HG03045 (cell line): ENCODE measurements at regions not wholly inside any gene's neighbourhood (a gene's known extent, or its start where the extent isn't known, plus 50 kb on each side); places are given as distances from the start of the nearest gene placed in this dataset.
"Not testable (repeated sequence)": the region's sequence is repeated elsewhere in the genome, so short reads cannot be mapped to it uniquely, and the experiment has no call there.

Experiments
- ATAC-seq: cut with Tn5 transposase; IDR thresholded peaks from one replicate; pipeline ENCODE4 v1.9.1; 2021; ENCODE audit warnings: mild to moderate bottlenecking, moderate library complexity; ENCODE audit not compliant: unreplicated experiment

DNA sequence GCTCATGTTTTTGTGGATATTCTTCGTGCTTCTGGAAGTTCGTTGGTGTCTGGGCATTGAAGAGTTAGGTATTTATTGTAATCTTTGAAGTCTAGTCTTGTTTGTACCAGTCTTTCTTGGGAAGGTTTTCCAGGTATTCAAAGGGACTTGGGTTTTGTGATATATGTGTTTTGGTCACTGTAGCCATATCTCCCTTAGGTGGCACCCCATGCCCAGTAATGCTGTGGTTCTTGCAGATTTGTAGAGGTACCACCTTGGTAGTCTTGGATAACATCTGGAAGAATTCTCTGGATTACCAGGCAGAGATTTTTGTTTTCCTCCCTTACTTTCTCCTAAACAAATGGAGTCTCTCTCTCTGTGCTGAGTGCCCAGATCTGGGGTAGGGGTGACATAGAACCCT, 184.1 kb downstream of the TEX13C start:
- no peak for ATAC-seq

GRCh38 chrX:125505207-125505606, 185.5 kb downstream of the TEX13C start:
- ATAC-seq = no peak

- no peak for ATAC-seq
These were observed 187.4 kb downstream of the TEX13C start for GRCh38 chrX:125507119-125507518.

DNA sequence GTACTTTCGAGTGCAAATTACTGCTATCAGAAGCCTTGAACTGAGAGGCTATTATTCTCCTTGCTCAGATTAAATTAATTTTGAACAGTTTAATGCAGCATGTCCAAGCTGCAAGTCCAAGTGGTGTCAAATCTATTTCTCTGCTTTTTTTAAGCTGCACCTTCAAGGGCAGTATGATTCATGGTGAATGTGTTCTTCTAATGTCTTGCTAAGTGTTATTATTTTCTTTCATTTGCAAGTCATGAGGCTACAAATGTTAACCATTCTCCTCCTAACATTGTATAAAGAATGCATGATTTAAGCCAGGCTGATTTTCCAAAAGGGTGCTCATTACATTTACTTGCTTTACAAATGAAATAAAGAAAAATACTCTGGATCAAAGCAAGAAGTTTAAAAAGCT, 200.4 kb downstream of the TEX13C start:
- ATAC-seq = no peak

- no peak for ATAC-seq
These were observed 203.1 kb downstream of the TEX13C start for GRCh38 chrX:125522752-125523151.

DNA sequence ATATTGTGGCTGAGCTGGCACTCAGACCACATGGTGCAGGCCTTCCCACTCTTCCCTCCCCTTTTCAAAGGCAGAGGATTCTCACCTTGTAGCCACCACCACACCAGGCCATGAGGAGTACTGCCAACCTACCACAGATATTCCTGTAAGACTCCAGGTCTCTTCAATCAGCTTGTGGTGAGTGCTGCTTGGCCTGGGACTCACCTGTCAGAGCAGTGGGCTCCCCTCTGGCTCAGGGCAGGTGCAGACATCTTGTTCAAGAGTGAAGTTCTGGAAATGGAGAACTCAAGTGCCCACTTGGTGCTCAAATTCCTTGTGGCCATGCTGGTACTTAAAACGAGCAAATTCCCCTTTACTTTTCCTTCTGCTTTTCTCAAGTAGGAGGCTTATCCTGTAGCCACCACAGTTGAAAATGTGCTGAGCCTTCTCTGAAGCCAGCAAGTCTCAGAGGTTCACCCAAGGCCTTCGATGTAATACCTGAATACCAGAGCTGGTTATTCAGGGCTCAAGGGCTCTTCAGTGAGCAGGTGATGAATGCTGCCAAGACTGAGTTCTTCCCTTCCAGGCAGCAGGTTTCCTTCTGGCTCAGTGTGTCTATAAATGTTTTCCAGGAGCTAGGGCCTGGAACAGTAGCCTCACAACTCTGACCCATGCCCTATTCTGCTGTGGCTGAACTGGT, 212.9 kb downstream of the TEX13C start:
- ATAC-seq = no peak

DNA sequence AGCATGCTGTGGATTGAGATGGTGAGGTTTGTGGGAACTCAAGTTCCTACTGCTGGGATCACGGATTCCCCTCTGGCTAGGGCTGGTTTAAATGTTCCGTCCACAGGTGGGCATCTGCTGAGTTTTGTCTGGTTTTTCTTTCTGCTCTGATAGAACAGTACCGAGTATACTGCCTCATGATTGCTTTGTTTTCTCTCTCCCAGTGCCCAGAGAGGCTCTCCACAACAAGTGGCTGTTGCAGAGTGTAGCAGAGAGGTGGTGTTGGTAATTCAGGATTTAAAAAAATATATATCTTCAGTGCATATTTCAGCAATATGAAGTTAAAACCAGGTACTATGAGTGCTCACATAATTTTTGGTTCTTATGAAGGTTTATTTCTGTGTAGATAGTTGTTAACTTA, 213.7 kb downstream of the TEX13C start:
- no peak for ATAC-seq

DNA sequence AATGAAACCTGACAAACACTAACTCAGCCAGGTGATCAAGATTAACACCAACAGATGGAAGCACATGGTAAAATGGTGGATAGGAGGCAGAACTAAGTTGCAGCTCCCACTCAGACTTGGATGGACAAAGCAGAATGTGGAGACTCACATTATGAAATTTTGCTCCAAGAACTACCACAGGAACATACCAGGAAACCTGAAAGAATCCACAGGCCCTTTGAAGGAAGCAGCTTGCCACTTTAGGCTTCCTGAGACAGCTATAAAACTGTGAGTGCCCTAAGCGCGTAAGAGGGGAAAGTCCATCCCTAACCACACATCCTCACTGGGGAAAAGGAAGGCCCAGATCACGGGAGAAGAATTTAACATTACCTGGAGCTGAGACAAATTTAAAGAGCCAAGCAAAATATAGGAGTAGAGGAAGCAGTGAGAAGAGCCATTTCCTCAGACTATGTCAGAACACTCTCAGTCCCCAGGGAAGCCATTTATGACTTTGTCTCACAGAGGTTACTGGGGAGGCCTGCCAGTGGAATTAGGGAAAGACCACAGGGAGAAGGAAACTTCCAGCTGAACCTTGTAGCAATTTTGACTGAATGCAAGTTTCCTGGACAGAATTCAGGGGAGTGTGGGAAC, 224.5 kb downstream of the TEX13C start:
- ATAC-seq = no peak

- ATAC-seq = no peak
These were observed 225.2 kb downstream of the TEX13C start for GRCh38 chrX:125544856-125545255.

DNA sequence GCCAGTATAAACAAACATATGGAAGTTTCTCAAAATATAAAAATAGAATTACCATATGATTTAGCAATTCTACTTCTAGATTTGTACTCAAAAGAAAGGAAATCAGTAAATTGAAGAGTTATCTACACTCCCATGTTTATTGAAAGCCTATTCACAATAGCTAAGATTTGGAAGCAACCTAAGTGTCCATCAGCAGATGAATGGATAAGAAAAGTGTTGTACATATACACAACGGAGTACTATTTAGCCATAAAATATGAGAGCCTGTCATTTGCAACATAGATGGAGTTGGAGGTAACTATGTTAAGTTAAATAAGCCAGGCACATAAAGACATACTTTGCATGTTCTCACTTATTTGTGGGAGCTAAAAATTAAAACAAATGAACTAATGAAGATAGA, 257.8 kb downstream of the TEX13C start:
- no peak for ATAC-seq

DNA sequence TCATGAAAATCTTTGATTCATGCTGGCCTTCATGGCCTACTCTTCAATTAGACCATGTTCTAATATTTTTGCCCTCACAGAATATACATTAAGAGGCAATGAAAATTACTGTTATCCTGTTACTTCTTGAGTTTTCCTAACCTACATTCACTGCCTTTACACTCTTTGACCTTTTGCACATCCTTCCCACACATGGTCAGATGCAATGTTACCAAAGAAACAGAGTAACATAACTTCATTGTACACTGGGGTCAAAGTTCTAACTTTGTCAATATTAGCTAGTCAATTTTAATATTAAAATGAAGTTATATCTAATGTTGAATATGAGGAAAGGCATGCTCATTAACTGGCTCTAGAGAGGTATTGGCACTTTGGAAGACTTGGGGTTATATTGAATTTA, 284.8 kb downstream of the TEX13C start:
- ATAC-seq = no peak

- ATAC-seq = no peak
These were observed 285.5 kb downstream of the TEX13C start for GRCh38 chrX:125605145-125605544.

GRCh38 chrX:125614591-125615343, 295.1 kb downstream of the TEX13C start:
- not testable (repeated sequence) for ATAC-seq

- no peak for ATAC-seq
These were observed 301.3 kb downstream of the TEX13C start for GRCh38 chrX:125620715-125621587.

GRCh38 chrX:125621588-125621927, 301.9 kb downstream of the TEX13C start:
- ATAC-seq = no peak

- no peak for ATAC-seq
These were observed 303.2 kb downstream of the TEX13C start for GRCh38 chrX:125622899-125623298.

DNA sequence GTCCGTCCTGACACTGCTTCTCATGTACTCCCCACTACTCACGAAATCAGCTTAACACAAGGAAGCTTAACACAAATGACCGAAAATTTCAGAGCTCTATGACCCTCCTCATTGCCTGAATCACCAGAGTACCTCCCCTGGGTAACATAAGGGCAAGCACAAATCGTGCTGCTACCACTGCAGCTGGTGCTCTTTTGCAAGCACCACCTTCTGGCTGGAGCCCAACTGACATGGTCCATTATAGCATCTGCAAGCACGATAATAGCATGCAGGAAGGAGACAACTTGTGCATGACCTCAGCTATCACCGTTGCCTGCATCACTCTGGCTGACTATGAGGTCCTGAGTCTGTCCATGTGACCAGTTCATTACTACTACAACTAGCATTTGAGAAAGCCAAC, 308.0 kb downstream of the TEX13C start:
- no peak for ATAC-seq

DNA sequence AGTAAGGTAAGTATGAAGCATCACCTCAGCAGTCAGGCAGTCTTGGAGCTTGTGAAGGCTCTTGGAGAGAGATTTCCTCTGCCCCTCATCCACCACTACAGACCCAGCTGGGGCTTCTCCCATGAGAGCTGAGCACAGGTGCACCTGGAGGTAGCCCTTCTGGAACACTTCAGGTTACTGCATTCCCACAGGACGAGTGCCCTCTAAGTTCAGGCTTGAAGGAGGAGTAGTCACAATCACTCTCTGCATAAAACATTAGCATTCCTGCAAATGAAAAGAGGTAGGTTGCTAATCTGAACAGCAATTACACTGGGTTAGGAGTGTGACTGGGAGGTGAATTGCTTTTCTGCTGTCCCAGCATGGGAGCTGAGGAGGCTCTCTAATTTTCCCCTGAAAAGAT, 308.8 kb downstream of the TEX13C start:
- ATAC-seq = no peak

DNA sequence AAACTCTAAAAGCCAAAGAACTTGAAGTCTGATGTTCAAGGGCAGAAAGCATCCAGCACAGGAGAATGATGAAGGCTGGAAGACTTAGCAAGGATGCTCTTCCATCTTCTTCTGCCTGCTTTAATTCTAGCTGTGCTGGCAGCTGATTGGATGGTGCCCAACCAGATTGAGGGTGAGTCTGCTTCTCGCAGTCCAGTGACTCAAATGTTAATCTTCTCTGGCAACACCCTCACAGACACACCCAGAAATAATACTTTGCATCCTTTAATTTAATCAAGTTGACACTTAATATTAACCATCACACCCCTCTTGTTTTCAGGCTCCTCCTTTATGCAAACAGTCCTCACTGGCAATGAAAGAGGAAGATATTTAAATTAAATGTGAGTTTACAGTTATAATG, 321.7 kb downstream of the TEX13C start:
- no peak for ATAC-seq

- ATAC-seq = no peak
These were observed 326.5 kb downstream of the TEX13C start for GRCh38 chrX:125646195-125646594.

DNA sequence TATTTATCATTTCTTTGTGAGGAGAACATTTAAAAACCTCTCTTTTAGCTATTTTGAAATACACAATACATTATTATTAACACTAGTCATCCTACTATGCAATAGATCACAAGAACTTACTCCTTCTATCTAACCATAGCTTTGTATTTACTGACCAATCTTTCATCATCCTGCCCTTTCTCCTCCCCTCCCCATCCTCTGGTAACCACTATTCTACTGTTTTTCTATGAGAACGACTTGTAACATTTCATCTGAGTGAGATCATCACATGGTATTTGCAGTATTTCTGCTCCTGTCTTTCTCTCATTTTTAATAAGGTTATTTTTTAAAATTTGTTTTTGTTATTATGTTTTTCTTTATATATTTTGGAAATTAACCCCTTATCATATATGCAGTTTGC, 331.8 kb downstream of the TEX13C start:
- no peak for ATAC-seq
